IMR-90 (cell line): ENCODE measurements at regions not wholly inside any gene's neighbourhood (a gene's known extent, or its start where the extent isn't known, plus 50 kb on each side); places are given as distances from the start of the nearest gene placed in this dataset.
A peak's percentile ranks its signal among the peaks of the same experiment; 100 is the strongest.

Experiments
- ATAC-seq: fragments of 200-7000 bp; cut with Tn5 transposase; 2 replicates; pipeline ENCODE4 v1.9.1; 2020; ENCODE audit warnings: low read depth, mild to moderate bottlenecking, moderate library complexity
- BruUV-seq: library from RNA; stranded (reverse); fragments of 400-500 nt; replicated peaks from 2 replicates; lab custom pipeline; 2021; lab: Mats Ljungman, UMichigan
- CTCF ChIA-PET: fragments of 300-600 bp; formaldehyde crosslinking; extraction: SDS; loops from one replicate; lab custom pipeline; 2021; ENCODE audit warnings: antibody characterized with exemption; lab: Yijun Ruan, JAX
- POLR2A ChIA-PET: fragments of 300-600 bp; sonication (Branson Sonifier 250); formaldehyde crosslinking; loops from one replicate; lab custom pipeline; 2022; ENCODE audit warnings: antibody characterized with exemption; ENCODE audit not compliant: unreplicated experiment; lab: Charles Lee
- DNase-seq: peaks from one replicate; pipeline ENCODE4 v3.0.0; 2013
- H2AFZ ChIP-seq: replicated peaks from 2 replicates; pipeline ENCODE3; 2013; ENCODE audit warnings: low read length, mild to moderate bottlenecking; ENCODE audit not compliant: poor library complexity
- H2AK5ac ChIP-seq: 2 replicates; pipeline ENCODE4 v1.6.1; 2013; ENCODE audit warnings: low read depth, low read length, inconsistent platforms
- H2AK9ac ChIP-seq: replicated peaks from 2 replicates; pipeline ENCODE3; 2013; ENCODE audit warnings: mild to moderate bottlenecking, low read depth, low read length, moderate library complexity; ENCODE audit not compliant: poor library complexity
- H2BK120ac ChIP-seq: 2 replicates; pipeline ENCODE4 v1.6.1; 2013; ENCODE audit warnings: low read depth, low read length, inconsistent platforms
- H2BK15ac ChIP-seq: 3 replicates; pipeline ENCODE4 v1.6.1; 2013; ENCODE audit warnings: low read depth, low read length, inconsistent platforms
- H2BK20ac ChIP-seq: 2 replicates; pipeline ENCODE4 v1.6.1; 2013; ENCODE audit warnings: low read depth, mild to moderate bottlenecking, inconsistent platforms, low read length, moderate library complexity
- H2BK5ac ChIP-seq: 2 replicates; pipeline ENCODE4 v1.6.1; 2013; ENCODE audit warnings: mild to moderate bottlenecking, low read depth, low read length, inconsistent platforms; ENCODE audit not compliant: poor library complexity, severe bottlenecking
- H3K14ac ChIP-seq: replicated peaks from 2 replicates; pipeline ENCODE4 v1.6.1; 2013; ENCODE audit warnings: low read depth, low read length, inconsistent platforms
- H3K18ac ChIP-seq: 2 replicates; pipeline ENCODE4 v1.6.1; 2013; ENCODE audit warnings: low read depth, low read length, control low read depth
- H3K23ac ChIP-seq: 2 replicates; pipeline ENCODE4 v1.6.1; 2013; ENCODE audit warnings: low read depth, low read length, inconsistent platforms
- H3K27ac ChIP-seq: 2 replicates; pipeline ENCODE4 v1.5.1; 2013; ENCODE audit warnings: mild to moderate bottlenecking, control low read depth, low read length; ENCODE audit not compliant: insufficient read depth
- H3K27me3 ChIP-seq: 2 replicates; pipeline ENCODE4 v1.6.1; 2013; ENCODE audit warnings: low read length; ENCODE audit not compliant: control insufficient read depth, insufficient read depth
- H3K36me3 ChIP-seq: 2 replicates; pipeline ENCODE4 v1.6.1; 2013; ENCODE audit warnings: low read length, mixed read lengths; ENCODE audit not compliant: control insufficient read depth, insufficient read depth
- H3K4ac ChIP-seq: 2 replicates; pipeline ENCODE4 v1.6.1; 2013; ENCODE audit warnings: low read depth, low read length, inconsistent platforms
- H3K4me1 ChIP-seq: 2 replicates; pipeline ENCODE4 v1.6.1; 2013; ENCODE audit warnings: low read length, mixed read lengths; ENCODE audit not compliant: control insufficient read depth, insufficient read depth
- H3K4me2 ChIP-seq: 2 replicates; pipeline ENCODE4 v1.6.1; 2013; ENCODE audit warnings: low read depth, mild to moderate bottlenecking, control low read depth, low read length, moderate library complexity
- H3K4me3 ChIP-seq: 2 replicates; pipeline ENCODE4 v1.5.1; 2013; ENCODE audit warnings: low read depth, mild to moderate bottlenecking, control low read depth, low read length, moderate library complexity; ENCODE audit not compliant: insufficient read depth
- H3K56ac ChIP-seq: 2 replicates; pipeline ENCODE4 v1.6.1; 2013; ENCODE audit warnings: low read length, inconsistent platforms; ENCODE audit not compliant: insufficient read depth; ENCODE audit errors: extremely low read depth
- H3K79me1 ChIP-seq, 2 experiments: 2 replicates each; pipeline ENCODE4 v1.6.1; 2013; ENCODE audit warnings: low read length in 2 of 2, inconsistent platforms in 1 of 2, low read depth in 1 of 2
- H3K9ac ChIP-seq: 2 replicates; pipeline ENCODE4 v1.6.1; 2013; ENCODE audit warnings: low read depth, low read length, control low read depth
- H3K9me1 ChIP-seq: 2 replicates; pipeline ENCODE4 v1.6.1; 2013; ENCODE audit warnings: low read length, inconsistent platforms; ENCODE audit not compliant: insufficient read depth
- H3K9me3 ChIP-seq: 2 replicates; pipeline ENCODE4 v1.6.1; 2013; ENCODE audit warnings: low read length; ENCODE audit not compliant: control insufficient read depth, insufficient read depth
- H4K20me1 ChIP-seq: 2 replicates; pipeline ENCODE4 v1.6.1; 2013; ENCODE audit warnings: low read length, inconsistent platforms; ENCODE audit not compliant: insufficient read depth
- H4K5ac ChIP-seq: 2 replicates; pipeline ENCODE4 v1.6.1; 2013; ENCODE audit warnings: mild to moderate bottlenecking, low read depth, low read length, control low read depth
- H4K8ac ChIP-seq, 2 experiments: 2 replicates each; pipeline ENCODE4 v1.6.1; 2013; ENCODE audit warnings: low read depth in 2 of 2, low read length in 2 of 2, control low read depth in 1 of 2, inconsistent platforms in 1 of 2
- H4K91ac ChIP-seq: 2 replicates; pipeline ENCODE4 v1.6.1; 2013; ENCODE audit warnings: low read depth, low read length, inconsistent platforms; ENCODE audit not compliant: insufficient read depth
- CEBPB ChIP-seq: IDR thresholded peaks from 2 replicates; pipeline ENCODE4 v1.6.1; 2012; ENCODE audit warnings: low read depth, low read length, improper control_type of control experiment
- FOS ChIP-seq: fragments of 150-350 bp; IDR thresholded peaks from 2 replicates; pipeline ENCODE4 v1.6.1; 2016; ENCODE audit warnings: low read depth, low read length
- MAFK ChIP-seq: IDR thresholded peaks from 2 replicates; pipeline ENCODE4 v1.6.1; 2012; ENCODE audit warnings: low read depth, low read length, improper control_type of control experiment
- MXI1 ChIP-seq: IDR thresholded peaks from 2 replicates; pipeline ENCODE4 v1.6.1; 2012; ENCODE audit warnings: low read depth, mild to moderate bottlenecking, low read length, moderate library complexity, borderline replicate concordance
- POLR2A ChIP-seq: IDR thresholded peaks from 2 replicates; pipeline ENCODE4 v1.6.1; 2012; ENCODE audit warnings: mild to moderate bottlenecking, low read depth, low read length
- RFX5 ChIP-seq: IDR thresholded peaks from 2 replicates; pipeline ENCODE4 v1.8.0; 2012; ENCODE audit warnings: low read depth, mild to moderate bottlenecking, low read length, moderate library complexity
- SMC3 ChIP-seq: fragments of 150-350 bp; IDR thresholded peaks from 2 replicates; pipeline ENCODE4 v1.6.1; 2016; ENCODE audit warnings: low read depth, mild to moderate bottlenecking, antibody characterized with exemption, low read length, moderate library complexity
- WGBS, 2 experiments: methylation state at CpG; one replicate each; pipeline versions ENCODE4 v1.1.5 to v1.1.7; 2013; ENCODE audit warnings: missing lambda C conversion rate in 2 of 2; ENCODE audit not compliant: insufficient read length in 1 of 2; ENCODE audit errors: extremely low coverage in 2 of 2; 5-methylcytosine and 5-hydroxymethylcytosine counted together
- dilution Hi-C: fragments of 300-500 bp; cut with HindIII; formaldehyde crosslinking; loops from one replicate; pipeline ENCODE4 v1.14.3; 2018; ENCODE audit warnings: low sequenced_read_pairs; ENCODE audit not compliant: unreplicated experiment
- in situ Hi-C: fragments of 300-500 bp; cut with MboI; formaldehyde crosslinking; loops from 3 replicates; pipeline ENCODE4 v1.14.3; 2019; ENCODE audit warnings: low sequenced_read_pairs, inconsistent platforms, mixed read lengths
- intact Hi-C: fragments of 100-400 bp; cut with micrococcal nuclease; formaldehyde crosslinking; loops from 2 replicates; pipeline ENCODE4 v1.10.0; 2022
- TF ChIP-seq, protein P1 (sequence below): fragments of 150-350 bp; IDR thresholded peaks from 2 replicates; pipeline ENCODE4 v1.6.1; 2017; ENCODE audit warnings: mild to moderate bottlenecking, antibody characterized with exemption, low read length, low read depth

DNA sequence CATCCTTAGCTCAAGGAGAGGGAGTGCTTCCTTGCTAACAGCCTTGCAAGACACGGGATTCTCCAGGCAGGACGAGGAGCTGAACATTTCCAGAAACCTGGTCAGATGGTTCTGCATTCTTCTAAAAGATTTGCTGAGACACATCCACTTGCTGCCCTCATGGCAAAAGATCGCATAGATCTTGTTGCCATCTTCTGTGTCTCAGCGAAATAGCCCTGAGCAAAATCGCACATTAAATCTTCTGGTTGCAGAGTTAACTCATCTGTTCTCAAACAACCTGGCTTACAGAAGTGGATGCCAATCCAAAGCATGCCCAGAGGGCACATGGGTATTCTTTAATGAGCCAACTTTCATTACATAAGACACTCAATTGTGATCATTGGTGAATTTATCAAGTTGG, 167.5 kb downstream of the PRKX start:
- H4K91ac ChIP-seq, result 0 out of 2 replicates have a peak overlapping the region, but pooled peaks have one; percentile 13
- no peak overlapping the region for H3K4me2 ChIP-seq
- H2AFZ ChIP-seq, result no peak overlapping the region
- no peaks in the 10 kb centered on the region for H3K36me3 ChIP-seq
- TF ChIP-seq CEBPB, result no peak
- no peak for TF ChIP-seq RFX5
- TF ChIP-seq, protein P1, sequence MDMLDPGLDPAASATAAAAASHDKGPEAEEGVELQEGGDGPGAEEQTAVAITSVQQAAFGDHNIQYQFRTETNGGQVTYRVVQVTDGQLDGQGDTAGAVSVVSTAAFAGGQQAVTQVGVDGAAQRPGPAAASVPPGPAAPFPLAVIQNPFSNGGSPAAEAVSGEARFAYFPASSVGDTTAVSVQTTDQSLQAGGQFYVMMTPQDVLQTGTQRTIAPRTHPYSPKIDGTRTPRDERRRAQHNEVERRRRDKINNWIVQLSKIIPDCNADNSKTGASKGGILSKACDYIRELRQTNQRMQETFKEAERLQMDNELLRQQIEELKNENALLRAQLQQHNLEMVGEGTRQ, result no peak
- TF ChIP-seq FOS, result no peak
- TF ChIP-seq MXI1, result no peak
- no peak for TF ChIP-seq POLR2A
- no peak for TF ChIP-seq SMC3
- TF ChIP-seq MAFK, result no peak
- BruUV-seq, result no TSS peak
- H2BK20ac ChIP-seq, result no peak overlapping the region
- no peak overlapping the region for H3K14ac ChIP-seq
- DNase-seq (no peak), ATAC-seq (no peak)
- ChIA-PET CTCF (no interaction called here), POLR2A (no interaction called here)
- H2AK9ac ChIP-seq, result no peak overlapping the region
- no peak overlapping the region for H4K8ac ChIP-seq
- WGBS, 2 experiments, result 49% methylated on average over 4 of the region's 5 CpGs; no CpG with 5 or more reads in 1 of the 2 experiments
- no peak overlapping the region for H2BK5ac ChIP-seq
- in situ Hi-C loops, result no loop called here
- no peak overlapping the region for H2BK120ac ChIP-seq
- no peak overlapping the region for H3K27ac ChIP-seq
- H3K4me1 ChIP-seq, result peaks cover 5% of the 10 kb centered on the region
- intact Hi-C loops, result no loop called here
- H3K79me1 ChIP-seq, result no peaks in the 10 kb centered on the region
- H3K9ac ChIP-seq, result no peak overlapping the region
- H3K56ac ChIP-seq, result no peak overlapping the region
- no peaks in the 10 kb centered on the region for H3K27me3 ChIP-seq
- dilution Hi-C loops, result no loop called here
- H3K18ac ChIP-seq, result no peak overlapping the region
- no peaks in the 10 kb centered on the region; the same call in 1 of the 2 replicates for H3K9me3 ChIP-seq
- no peak overlapping the region for H2AK5ac ChIP-seq
- no peak overlapping the region for H3K23ac ChIP-seq
- H4K5ac ChIP-seq, result no peak overlapping the region
- no peaks in the 10 kb centered on the region for H3K9me1 ChIP-seq
- no peak overlapping the region for H3K4ac ChIP-seq
- H2BK15ac ChIP-seq, result 0 out of 3 replicates have a peak overlapping the region, but pooled peaks have one; percentile 68
- no peaks in the 10 kb centered on the region for H4K20me1 ChIP-seq
- H3K4me3 ChIP-seq, result no peak overlapping the region
